Immature natural killer cell (primary cell): ENCODE measurements at regions not wholly inside any gene's neighbourhood (a gene's known extent, or its start where the extent isn't known, plus 50 kb on each side); places are given as distances from the start of the nearest gene placed in this dataset.

Source experiments
- DNase-seq, 3 donors: peaks; one replicate each; pipeline ENCODE4 v3.0.0; 2022; ENCODE audit warnings: mixed read lengths in 1 of 3
- H3K27ac Mint-ChIP-seq, 6 donors: one replicate each; pipeline ENCODE4 v1.8.0; 2020; ENCODE audit warnings: mixed read lengths in 6 of 6, mild to moderate bottlenecking in 5 of 6, inconsistent platforms in 4 of 6, moderate library complexity in 3 of 6
- H3K27me3 Mint-ChIP-seq, 3 donors: one replicate each; pipeline ENCODE4 v1.8.0; 2020 to 2021; ENCODE audit warnings: low read depth in 3 of 3, mild to moderate bottlenecking in 3 of 3, mixed read lengths in 3 of 3, moderate library complexity in 3 of 3, inconsistent platforms in 1 of 3
- H3K36me3 Mint-ChIP-seq, 3 donors: one replicate each; pipeline ENCODE4 v1.8.0; 2020; ENCODE audit warnings: mixed read lengths in 3 of 3, inconsistent platforms in 2 of 3, mild to moderate bottlenecking in 2 of 3
- H3K4me1 Mint-ChIP-seq, 2 donors: one replicate each; pipeline ENCODE4 v1.8.0; 2020; ENCODE audit warnings: inconsistent platforms in 2 of 2, mild to moderate bottlenecking in 2 of 2, mixed read lengths in 2 of 2, moderate library complexity in 1 of 2
- H3K4me3 Mint-ChIP-seq, 5 donors: one replicate each; pipeline ENCODE4 v1.8.0; 2020; ENCODE audit warnings: mild to moderate bottlenecking in 5 of 5, mixed read lengths in 5 of 5, inconsistent platforms in 3 of 5, moderate library complexity in 3 of 5
- H3K9me3 Mint-ChIP-seq, 6 donors: one replicate each; pipeline ENCODE4 v1.8.0; 2020; ENCODE audit warnings: mild to moderate bottlenecking in 6 of 6, mixed read lengths in 6 of 6, inconsistent platforms in 4 of 6, moderate library complexity in 3 of 6

GRCh38 chr9:113798062-113799030 lies 77.8 kb upstream of the ZNF618 start:
- peaks cover 0 to 4% (median 0%) of the 10 kb centered on the region in 3 donors for H3K36me3 Mint-ChIP-seq
- no peak overlapping the region for H3K27ac Mint-ChIP-seq
- no peaks in the 10 kb centered on the region for H3K9me3 Mint-ChIP-seq
- no peak for DNase-seq
- H3K4me1 Mint-ChIP-seq, result no peaks in the 10 kb centered on the region
- no peak overlapping the region for H3K4me3 Mint-ChIP-seq
- H3K27me3 Mint-ChIP-seq, result peaks cover 0 to 6% (median 0%) of the 10 kb centered on the region in 3 donors

DNA sequence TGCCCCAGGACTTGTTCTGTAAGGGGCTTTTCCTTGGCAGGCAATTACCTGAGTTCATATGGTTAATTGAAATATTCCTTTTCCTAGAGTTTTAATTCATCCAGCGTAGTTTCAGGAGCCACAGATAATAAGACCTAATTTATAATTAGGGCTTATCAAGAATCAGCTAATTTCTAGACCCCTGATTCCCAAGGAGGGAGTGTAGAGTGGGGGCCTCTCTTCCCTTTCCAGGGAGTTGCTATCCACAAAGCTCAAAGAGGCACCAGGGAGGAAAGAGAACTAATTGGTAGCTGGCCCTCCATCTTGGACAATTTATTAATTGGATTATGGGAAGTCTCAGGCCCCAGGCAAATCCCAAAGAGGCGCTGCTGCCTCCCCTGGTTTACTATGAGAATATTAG lies 75.8 kb upstream of the ZNF618 start:
- H3K4me1 Mint-ChIP-seq, result no peaks in the 10 kb centered on the region
- H3K27ac Mint-ChIP-seq, result no peak overlapping the region
- H3K4me3 Mint-ChIP-seq, result no peak overlapping the region
- H3K27me3 Mint-ChIP-seq, result peaks cover 0 to 6% (median 0%) of the 10 kb centered on the region in 3 donors
- H3K9me3 Mint-ChIP-seq, result no peaks in the 10 kb centered on the region
- DNase-seq, result no peak
- H3K36me3 Mint-ChIP-seq, result peaks cover 0 to 4% (median 0%) of the 10 kb centered on the region in 3 donors

DNA sequence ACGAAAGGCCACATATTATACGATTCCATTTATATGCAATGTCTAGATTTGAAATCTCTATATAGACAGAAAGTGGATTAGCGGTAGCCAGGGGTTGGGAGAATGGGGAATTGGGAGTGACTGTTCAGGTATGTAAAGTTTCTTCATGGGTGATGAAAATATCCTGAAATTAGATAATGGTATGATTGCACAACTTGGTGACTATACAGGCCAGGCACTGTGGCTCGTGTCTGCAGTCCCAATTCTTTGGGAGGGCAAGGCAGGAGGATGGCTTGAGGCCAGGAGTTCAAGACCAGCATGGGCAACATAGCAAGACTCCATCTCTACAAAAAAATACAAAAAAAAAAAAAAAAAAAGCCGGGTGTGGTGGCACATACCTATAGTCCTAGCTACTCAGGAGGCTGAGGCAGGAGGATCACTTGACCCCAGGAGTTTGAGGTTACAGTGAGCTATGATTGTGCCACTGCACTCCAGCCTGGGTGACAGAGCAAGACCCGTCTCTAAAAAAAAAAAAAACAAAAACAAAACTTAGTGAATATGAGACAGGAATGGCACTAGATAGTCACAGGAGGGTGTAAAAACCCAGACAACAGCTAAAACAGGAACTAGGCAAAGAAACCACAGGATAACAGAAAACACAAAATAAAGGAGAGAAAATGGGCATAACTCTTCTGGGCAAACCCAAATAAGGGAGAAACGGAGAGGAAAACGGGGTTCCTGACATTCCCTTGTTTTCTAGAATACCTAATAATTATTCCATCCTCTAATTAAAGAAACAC lies 72.1 kb upstream of the ZNF618 start:
- Mint-ChIP-seq H3K9me3 (no peaks in the 10 kb centered on the region), H3K4me3 (no peak overlapping the region), H3K4me1 (peaks cover 3 to 7% of the 10 kb centered on the region in 2 donors), H3K27ac (no peak overlapping the region), H3K27me3 (peaks cover 0 to 6% (median 0%) of the 10 kb centered on the region in 3 donors), H3K36me3 (no peaks in the 10 kb centered on the region)
- no peak for DNase-seq

- Mint-ChIP-seq H3K4me1 (peaks cover 3 to 7% of the 10 kb centered on the region in 2 donors), H3K27ac (no peak overlapping the region), H3K9me3 (no peaks in the 10 kb centered on the region), H3K27me3 (peaks cover 0 to 6% (median 0%) of the 10 kb centered on the region in 3 donors), H3K4me3 (no peak overlapping the region), H3K36me3 (no peaks in the 10 kb centered on the region)
- no peak for DNase-seq
Measured at GRCh38 chr9:113805486-113806132, 70.5 kb upstream of the ZNF618 start.

DNA sequence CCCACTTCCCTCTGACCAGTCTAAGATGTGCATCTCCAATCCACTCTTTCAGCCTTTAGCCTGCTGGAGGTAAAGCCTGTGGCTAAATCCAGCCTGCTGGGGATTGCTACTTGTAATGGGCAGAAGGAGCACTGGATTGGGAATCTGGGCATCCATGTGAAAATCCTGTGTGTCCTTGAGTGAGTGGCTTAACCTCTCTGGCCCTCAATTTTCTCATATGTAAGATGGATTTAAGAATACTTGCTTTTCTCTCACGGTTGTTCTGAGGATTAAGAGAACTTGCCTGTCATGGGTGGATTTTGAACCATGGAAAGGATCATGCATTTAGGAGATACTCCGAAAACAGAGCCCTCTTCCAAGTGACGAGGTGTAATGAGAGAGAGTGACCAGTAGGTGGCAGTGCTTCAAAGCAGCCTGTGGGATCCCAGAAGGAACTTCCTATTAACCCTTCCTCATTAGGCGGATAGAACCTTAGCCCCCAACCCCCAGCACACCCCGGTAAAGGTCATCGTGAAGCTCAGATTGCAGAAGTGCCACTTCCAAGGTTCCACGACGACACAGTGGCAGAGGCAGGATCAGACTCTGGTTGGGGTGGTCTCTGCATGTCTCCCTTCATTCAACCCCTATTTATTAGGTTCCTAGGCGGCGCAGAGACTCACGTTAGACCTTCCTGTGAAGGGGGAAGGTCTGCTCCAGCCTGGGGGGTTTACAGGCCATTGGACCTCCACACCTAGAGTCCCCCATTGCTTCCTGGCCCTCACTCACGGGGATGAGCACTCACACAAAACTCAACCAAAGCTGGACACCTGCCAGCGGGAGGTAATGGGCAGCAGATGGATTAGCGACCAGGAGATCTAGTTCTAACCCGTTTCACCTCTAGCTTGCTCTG lies 68.7 kb upstream of the ZNF618 start:
- peak overlapping the region in 2 of 5 donors; percentile 7 to 30 for H3K4me3 Mint-ChIP-seq
- no peaks in the 10 kb centered on the region for H3K36me3 Mint-ChIP-seq
- peak overlapping the region in 1 of 6 donors; percentile 22 for H3K27ac Mint-ChIP-seq
- H3K9me3 Mint-ChIP-seq, result no peaks in the 10 kb centered on the region
- DNase-seq, result peak; percentile 17 to 42 (median 40)
- peaks cover 0 to 4% (median 1%) of the 10 kb centered on the region in 3 donors for H3K27me3 Mint-ChIP-seq
- peaks cover 3 to 7% of the 10 kb centered on the region in 2 donors for H3K4me1 Mint-ChIP-seq

- H3K9me3 Mint-ChIP-seq, result no peaks in the 10 kb centered on the region
- H3K27me3 Mint-ChIP-seq, result peaks cover 0 to 4% (median 1%) of the 10 kb centered on the region in 3 donors
- H3K4me1 Mint-ChIP-seq, result peaks cover 3 to 7% of the 10 kb centered on the region in 2 donors
- no peak for DNase-seq
- H3K4me3 Mint-ChIP-seq, result no peak overlapping the region
- H3K36me3 Mint-ChIP-seq, result no peaks in the 10 kb centered on the region
- no peak overlapping the region for H3K27ac Mint-ChIP-seq
Measured at GRCh38 chr9:113808391-113809358, 67.4 kb upstream of the ZNF618 start.

GRCh38 chr9:113817171-113817570 lies 58.9 kb upstream of the ZNF618 start:
- Mint-ChIP-seq H3K27me3 (peaks cover 5 to 11% (median 8%) of the 10 kb centered on the region in 3 donors), H3K4me3 (no peak overlapping the region), H3K4me1 (no peaks in the 10 kb centered on the region), H3K27ac (no peak overlapping the region), H3K36me3 (no peaks in the 10 kb centered on the region), H3K9me3 (peaks cover 0 to 5% (median 2%) of the 10 kb centered on the region in 6 donors)
- no peak for DNase-seq

- Mint-ChIP-seq H3K4me3 (no peak overlapping the region), H3K9me3 (peaks cover 0 to 5% (median 2%) of the 10 kb centered on the region in 6 donors), H3K4me1 (no peaks in the 10 kb centered on the region), H3K36me3 (no peaks in the 10 kb centered on the region), H3K27me3 (peaks cover 8 to 14% (median 12%) of the 10 kb centered on the region in 3 donors), H3K27ac (no peak overlapping the region)
- DNase-seq, result no peak
Measured at GRCh38 chr9:113818391-113818790, 57.7 kb upstream of the ZNF618 start.

GRCh38 chr9:113822315-113822714 lies 53.8 kb upstream of the ZNF618 start:
- Mint-ChIP-seq H3K36me3 (no peaks in the 10 kb centered on the region), H3K9me3 (peaks cover 0 to 12% (median under 1%) of the 10 kb centered on the region in 6 donors), H3K27me3 (peaks cover 11 to 14% (median 12%) of the 10 kb centered on the region in 3 donors), H3K4me3 (no peak overlapping the region), H3K4me1 (no peaks in the 10 kb centered on the region), H3K27ac (no peak overlapping the region)
- no peak for DNase-seq

DNA sequence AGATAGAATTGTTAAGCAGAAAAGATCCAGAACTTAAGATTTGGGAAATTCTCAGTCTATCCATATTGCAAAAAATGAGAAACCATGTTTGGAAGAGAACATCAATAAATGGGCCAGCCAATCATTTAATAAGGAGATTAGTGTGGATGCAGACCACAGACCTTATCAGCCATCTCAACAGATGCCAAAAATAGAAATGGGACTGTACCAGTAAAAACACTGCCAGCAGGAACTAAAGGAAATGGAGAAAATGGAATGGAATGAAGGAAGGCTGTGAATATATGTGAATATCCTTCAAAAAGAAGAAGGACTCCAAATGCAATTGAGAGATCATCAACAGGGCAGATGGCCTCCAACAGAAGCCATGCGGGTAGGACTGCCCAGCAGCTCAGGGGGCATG lies 52.7 kb upstream of the ZNF618 start:
- Mint-ChIP-seq H3K27me3 (peaks cover 11 to 14% (median 12%) of the 10 kb centered on the region in 3 donors), H3K4me3 (no peak overlapping the region), H3K4me1 (peaks cover 4 to 7% of the 10 kb centered on the region in 2 donors), H3K36me3 (no peaks in the 10 kb centered on the region), H3K27ac (no peak overlapping the region), H3K9me3 (peaks cover 0 to 8% (median 0%) of the 10 kb centered on the region in 6 donors)
- DNase-seq, result no peak
